HCT116 (cell line): ENCODE measurements at regions not wholly inside any gene's neighbourhood (a gene's known extent, or its start where the extent isn't known, plus 50 kb on each side); places are given as distances from the start of the nearest gene placed in this dataset.

ENCODE experiments used
- ATAC-seq: fragments of 200-7000 bp; cut with Tn5 transposase; 2 replicates; pipeline ENCODE4 v1.9.1; 2020; ENCODE audit warnings: mild to moderate bottlenecking, moderate library complexity
- BruUV-seq: library from RNA; stranded (reverse); fragments of 400-500 nt; replicated peaks from 2 replicates; lab custom pipeline; 2021; lab: Mats Ljungman, UMichigan
- CTCF ChIA-PET: fragments of 300-600 bp; sonication (Branson Sonifier 250); formaldehyde crosslinking; loops from one replicate; lab custom pipeline; 2021; ENCODE audit warnings: antibody characterized with exemption; lab: Charles Lee
- POLR2A ChIA-PET: fragments of 300-600, 350-600 bp; sonication (Branson Sonifier 250); formaldehyde crosslinking; loops from one replicate; lab custom pipeline; 2021; ENCODE audit warnings: antibody characterized with exemption; lab: Charles Lee
- RAD21 ChIA-PET, 2 experiments: fragments of 300-600 bp; sonication (Branson Sonifier 250); formaldehyde crosslinking; loops; one replicate each; lab custom pipeline; 2023; ENCODE audit warnings: low total read pairs in 2 of 2; ENCODE audit not compliant: uncharacterized antibody in 2 of 2, unreplicated experiment in 2 of 2, low non-redundant PET in 1 of 2; lab: Charles Lee
- DNase-seq: peaks from one replicate; pipeline ENCODE4 v3.0.0-alpha.2; 2010; ENCODE audit warnings: low read depth, low spot score
- H2AFZ ChIP-seq: fragments of 200-600 bp; shearing (Covaris generic), sonication (generic); 2 replicates; pipeline ENCODE4 v1.6.1; 2017; ENCODE audit warnings: low read depth, mixed run types, mixed read lengths, antibody characterized with exemption, low read length; ENCODE audit not compliant: poor library complexity, severe bottlenecking
- H3K27ac ChIP-seq: 2 replicates; pipeline ENCODE4 v1.5.1; 2012; ENCODE audit warnings: low read depth, low read length
- H3K27me3 ChIP-seq: fragments of 200-600 bp; sonication (generic); 2 replicates; pipeline ENCODE4 v1.6.1; 2016; ENCODE audit warnings: mixed run types, low read length, mixed read lengths; ENCODE audit not compliant: insufficient read depth
- H3K36me3 ChIP-seq, 2 experiments: fragments of 200-500 bp in 1 of 2; fragments of 200-600 bp in 1 of 2; sonication (Bioruptor generic) in 1 of 2; sonication (generic) in 1 of 2; 2 replicates each; pipeline versions ENCODE4 v1.5.1 to v1.6.1; 2014 to 2016; ENCODE audit warnings: low read length in 2 of 2, inconsistent platforms in 1 of 2, mixed read lengths in 1 of 2, mixed run types in 1 of 2; ENCODE audit not compliant: insufficient read depth in 2 of 2, control insufficient read depth in 1 of 2
- H3K4me1 ChIP-seq, 2 experiments: fragments of 200-600 bp in 1 of 2; sonication (generic) in 1 of 2; 2 replicates each; pipeline versions ENCODE4 v1.5.1 to v1.6.1; 2012 to 2017; ENCODE audit warnings: low read length in 2 of 2, inconsistent platforms in 1 of 2, mild to moderate bottlenecking in 1 of 2, mixed read lengths in 1 of 2, mixed run types in 1 of 2, moderate library complexity in 1 of 2; ENCODE audit not compliant: insufficient read depth in 2 of 2, control insufficient read depth in 1 of 2
- H3K4me2 ChIP-seq: fragments of 200-600 bp; sonication (generic); 2 replicates; pipeline ENCODE4 v1.6.1; 2017; ENCODE audit warnings: mixed run types, low read length, mixed read lengths
- H3K4me3 ChIP-seq, 2 experiments: fragments of 200-600 bp in 1 of 2; sonication (generic) in 1 of 2; replicated peaks in 1 of 2; 2 replicates each; pipeline ENCODE4 v1.5.1; 2011 to 2016; ENCODE audit warnings: low read length in 2 of 2, control low read depth in 1 of 2, low read depth in 1 of 2, mild to moderate bottlenecking in 1 of 2, mixed read lengths in 1 of 2, mixed run types in 1 of 2
- H3K79me2 ChIP-seq: fragments of 200-600 bp; sonication (generic); 2 replicates; pipeline ENCODE4 v1.6.1; 2017; ENCODE audit warnings: mild to moderate bottlenecking, mixed run types, low read length, moderate library complexity, mixed read lengths; ENCODE audit not compliant: insufficient read depth
- H3K9ac ChIP-seq: fragments of 200-600 bp; sonication (generic); 2 replicates; pipeline ENCODE4 v1.6.1; 2016; ENCODE audit warnings: low read length, mixed read lengths
- H3K9me2 ChIP-seq: fragments of 200-600 bp; sonication (generic), shearing (Covaris generic); 2 replicates; pipeline ENCODE4 v1.6.1; 2017; ENCODE audit warnings: mixed run types, mild to moderate bottlenecking, moderate library complexity; ENCODE audit not compliant: insufficient read depth
- H3K9me3 ChIP-seq, 2 experiments: fragments of 200-500 bp in 1 of 2; fragments of 200-600 bp in 1 of 2; sonication (Bioruptor generic) in 1 of 2; sonication (generic) in 1 of 2; 2 replicates each; pipeline ENCODE4 v1.6.1; 2014 to 2017; ENCODE audit warnings: low read length in 2 of 2, mixed read lengths in 2 of 2, inconsistent platforms in 1 of 2, low read depth in 1 of 2, mild to moderate bottlenecking in 1 of 2, mixed run types in 1 of 2, moderate library complexity in 1 of 2; ENCODE audit not compliant: control insufficient read depth in 1 of 2, insufficient read depth in 1 of 2
- H4K20me1 ChIP-seq: fragments of 200-600 bp; sonication (generic), shearing (Covaris generic); 2 replicates; pipeline ENCODE4 v1.6.1; 2017; ENCODE audit warnings: mixed run types, mild to moderate bottlenecking, moderate library complexity; ENCODE audit not compliant: insufficient read depth
- ATF3 ChIP-seq: IDR thresholded peaks from 2 replicates; pipeline ENCODE4 v1.6.1; 2012
- CBX3 ChIP-seq: IDR thresholded peaks from 2 replicates; pipeline ENCODE4 v1.6.1; 2012; ENCODE audit warnings: low read depth
- CEBPB ChIP-seq: IDR thresholded peaks from 2 replicates; pipeline ENCODE4 v1.6.1; 2012; ENCODE audit warnings: low read depth
- EGR1 ChIP-seq: IDR thresholded peaks from 2 replicates; pipeline ENCODE4 v1.6.1; 2012; ENCODE audit warnings: low read depth
- EZH2phosphoT487 ChIP-seq: fragments of 200-600 bp; IDR thresholded peaks from 2 replicates; pipeline ENCODE4 v1.6.1; 2018; ENCODE audit warnings: antibody characterized with exemption, borderline replicate concordance
- FOSL1 ChIP-seq: IDR thresholded peaks from 2 replicates; pipeline ENCODE4 v1.6.1; 2012; ENCODE audit warnings: low read depth
- JUND ChIP-seq: IDR thresholded peaks from 2 replicates; pipeline ENCODE4 v1.6.1; 2012
- MAX ChIP-seq: IDR thresholded peaks from 2 replicates; pipeline ENCODE4 v1.6.1; 2012
- POLR2A ChIP-seq: IDR thresholded peaks from 2 replicates; pipeline ENCODE4 v1.7.0; 2011; ENCODE audit warnings: borderline replicate concordance; ENCODE audit not compliant: insufficient read depth, insufficient read length; ENCODE audit errors: extremely low read depth
- POLR2AphosphoS5 ChIP-seq: IDR thresholded peaks from 2 replicates; pipeline ENCODE4 v1.6.1; 2011; ENCODE audit warnings: mild to moderate bottlenecking, low read depth, low read length, moderate library complexity
- REST ChIP-seq: IDR thresholded peaks from 2 replicates; pipeline ENCODE4 v1.6.1; 2012; ENCODE audit warnings: low read depth
- SIN3A ChIP-seq: IDR thresholded peaks from 2 replicates; pipeline ENCODE4 v1.6.1; 2012; ENCODE audit warnings: low read depth
- SP1 ChIP-seq: IDR thresholded peaks from 2 replicates; pipeline ENCODE4 v1.6.1; 2012; ENCODE audit warnings: low read depth
- YY1 ChIP-seq: IDR thresholded peaks from 2 replicates; pipeline ENCODE4 v1.6.1; 2011; ENCODE audit warnings: low read length, low read depth, moderate library complexity, mild to moderate bottlenecking; ENCODE audit not compliant: insufficient replicate concordance; ENCODE audit errors: extremely low read depth
- ZFX ChIP-seq: fragments of 450-650 bp; IDR thresholded peaks from 2 replicates; pipeline ENCODE4 v1.6.1; 2017
- intact Hi-C: fragments of 100-400 bp; cut with micrococcal nuclease; formaldehyde crosslinking; loops from 2 replicates; pipeline ENCODE4 v1.10.0; 2022
- TF ChIP-seq, protein P1 (sequence below): IDR thresholded peaks from 2 replicates; pipeline ENCODE4 v1.6.1; 2011; ENCODE audit warnings: mild to moderate bottlenecking, low read length, moderate library complexity; ENCODE audit not compliant: insufficient replicate concordance; ENCODE audit errors: extremely low read depth

DNA sequence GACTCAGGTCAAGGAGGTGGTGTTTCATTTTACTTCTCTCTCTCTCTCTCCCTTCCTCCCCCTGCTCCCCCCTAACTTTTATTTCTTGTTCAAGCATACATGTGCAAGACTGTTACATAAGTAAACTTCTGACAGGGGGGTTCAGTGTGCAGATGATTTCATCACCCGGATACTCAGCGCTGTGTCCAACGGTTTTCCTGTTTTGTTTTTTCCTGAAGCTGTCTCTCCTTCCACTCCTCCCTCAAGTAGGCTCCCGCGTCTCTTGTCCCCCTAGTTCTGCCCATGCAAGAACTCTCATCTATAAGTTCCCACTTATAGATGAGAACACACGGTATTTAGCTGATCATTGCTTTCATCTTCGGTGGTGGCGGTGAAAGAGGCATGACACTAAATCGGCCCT lies 751.9 kb upstream of the DEFB115 start:
- no peaks in the 10 kb centered on the region for H3K9me2 ChIP-seq
- H3K27me3 ChIP-seq = peaks cover 21% of the 10 kb centered on the region
- ATAC-seq (no peak), DNase-seq (no peak)
- BruUV-seq = no TSS peak
- no peak overlapping the region for H3K9ac ChIP-seq
- no peak overlapping the region for H3K27ac ChIP-seq
- H2AFZ ChIP-seq = no peak overlapping the region
- intact Hi-C loops = no loop called here
- H3K79me2 ChIP-seq = no peaks in the 10 kb centered on the region
- no peak overlapping the region for H3K4me3 ChIP-seq
- POLR2A ChIA-PET = no interaction called here
- RAD21 ChIA-PET = no interaction called here
- CTCF ChIA-PET = no interaction called here
- no peak overlapping the region for H3K4me2 ChIP-seq
- H3K36me3 ChIP-seq = no peaks in the 10 kb centered on the region
- H3K9me3 ChIP-seq = no peaks in the 10 kb centered on the region
- TF ChIP-seq ATF3 = no peak
- TF ChIP-seq EZH2phosphoT487 = no peak
- TF ChIP-seq POLR2A = no peak
- no peak for TF ChIP-seq YY1
- TF ChIP-seq JUND = no peak
- no peak for TF ChIP-seq SP1
- H4K20me1 ChIP-seq = no peaks in the 10 kb centered on the region
- no peaks in the 10 kb centered on the region for H3K4me1 ChIP-seq

GRCh38 chr20:30506100-30506499 lies 751.4 kb upstream of the DEFB115 start:
- Histone ChIP-seq H3K9me2 (no peaks in the 10 kb centered on the region), H3K4me1 (no peaks in the 10 kb centered on the region), H4K20me1 (no peaks in the 10 kb centered on the region), H3K4me2 (no peak overlapping the region), H3K4me3 (no peak overlapping the region), H2AFZ (no peak overlapping the region), H3K9me3 (no peaks in the 10 kb centered on the region)
- no TSS peak for BruUV-seq
- RAD21 ChIA-PET = no interaction called here
- no peak for DNase-seq
- TF ChIP-seq ATF3 (no peak), JUND (no peak), POLR2AphosphoS5 (no peak), EGR1 (no peak), EZH2phosphoT487 (no peak), MAX (no peak), SIN3A (no peak), REST (no peak), FOSL1 (no peak), ZFX (no peak), CBX3 (no peak), CEBPB (no peak), SP1 (no peak)
- TF ChIP-seq, protein P1, sequence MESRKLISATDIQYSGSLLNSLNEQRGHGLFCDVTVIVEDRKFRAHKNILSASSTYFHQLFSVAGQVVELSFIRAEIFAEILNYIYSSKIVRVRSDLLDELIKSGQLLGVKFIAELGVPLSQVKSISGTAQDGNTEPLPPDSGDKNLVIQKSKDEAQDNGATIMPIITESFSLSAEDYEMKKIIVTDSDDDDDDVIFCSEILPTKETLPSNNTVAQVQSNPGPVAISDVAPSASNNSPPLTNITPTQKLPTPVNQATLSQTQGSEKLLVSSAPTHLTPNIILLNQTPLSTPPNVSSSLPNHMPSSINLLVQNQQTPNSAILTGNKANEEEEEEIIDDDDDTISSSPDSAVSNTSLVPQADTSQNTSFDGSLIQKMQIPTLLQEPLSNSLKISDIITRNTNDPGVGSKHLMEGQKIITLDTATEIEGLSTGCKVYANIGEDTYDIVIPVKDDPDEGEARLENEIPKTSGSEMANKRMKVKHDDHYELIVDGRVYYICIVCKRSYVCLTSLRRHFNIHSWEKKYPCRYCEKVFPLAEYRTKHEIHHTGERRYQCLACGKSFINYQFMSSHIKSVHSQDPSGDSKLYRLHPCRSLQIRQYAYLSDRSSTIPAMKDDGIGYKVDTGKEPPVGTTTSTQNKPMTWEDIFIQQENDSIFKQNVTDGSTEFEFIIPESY = no peak
- TF ChIP-seq, all 23 proteins: peak for 0
- no peak overlapping the region for H3K27ac ChIP-seq
- CTCF ChIA-PET = no interaction called here
- POLR2A ChIA-PET = no interaction called here
- H3K79me2 ChIP-seq = no peaks in the 10 kb centered on the region
- H3K9ac ChIP-seq = no peak overlapping the region
- no peak for ATAC-seq
- no peaks in the 10 kb centered on the region for H3K36me3 ChIP-seq
- intact Hi-C loops = no loop called here
- H3K27me3 ChIP-seq = peaks cover 20% of the 10 kb centered on the region
